Activated naive CD4-positive, alpha-beta T cell treated with anti-CD3 and anti-CD28 coated beads for 36 hours (primary cell): ENCODE measurements at regions not wholly inside any gene's neighbourhood (a gene's known extent, or its start where the extent isn't known, plus 50 kb on each side); places are given as distances from the start of the nearest gene placed in this dataset.

Source experiments
- CTCF ChIA-PET: fragments of 350-600 bp; sonication (Branson Sonifier 250); formaldehyde crosslinking; loops from one replicate; lab custom pipeline; 2021; ENCODE audit warnings: antibody characterized with exemption; lab: Charles Lee
- DNase-seq: peaks from one replicate; pipeline ENCODE4 v3.0.0-alpha.2; 2020
- H3K27ac Mint-ChIP-seq: one replicate; pipeline ENCODE4 v1.8.0; 2021; ENCODE audit warnings: mild to moderate bottlenecking, mixed read lengths
- H3K27me3 Mint-ChIP-seq: one replicate; pipeline ENCODE4 v1.8.0; 2021; ENCODE audit warnings: low read depth, mixed read lengths
- H3K36me3 Mint-ChIP-seq: one replicate; pipeline ENCODE4 v1.8.0; 2021; ENCODE audit warnings: low read depth, mixed read lengths
- H3K4me1 Mint-ChIP-seq: one replicate; pipeline ENCODE4 v1.8.0; 2021; ENCODE audit warnings: low read depth, mixed read lengths
- H3K4me3 Mint-ChIP-seq: one replicate; pipeline ENCODE4 v1.8.0; 2021; ENCODE audit warnings: mild to moderate bottlenecking, moderate library complexity, mixed read lengths
- H3K9me3 Mint-ChIP-seq: one replicate; pipeline ENCODE4 v1.8.0; 2021; ENCODE audit warnings: mixed read lengths
- intact Hi-C: fragments of 100-400 bp; cut with micrococcal nuclease; formaldehyde crosslinking; loops from one replicate; pipeline ENCODE4 v1.15.1; 2023

- DNase-seq, result no peak
- CTCF ChIA-PET, result no interaction called here
- intact Hi-C loops, result no loop called here
- H3K9me3 Mint-ChIP-seq, result no peaks in the 10 kb centered on the region
- no peak overlapping the region for H3K27ac Mint-ChIP-seq
- H3K36me3 Mint-ChIP-seq, result no peaks in the 10 kb centered on the region
- peaks cover 10% of the 10 kb centered on the region for H3K4me1 Mint-ChIP-seq
- H3K4me3 Mint-ChIP-seq, result no peak overlapping the region
- H3K27me3 Mint-ChIP-seq, result no peaks in the 10 kb centered on the region
Measured at GRCh38 chr5:56518820-56519219, 285.7 kb upstream of the ANKRD55 start.

- H3K4me1 Mint-ChIP-seq, result peaks cover 16% of the 10 kb centered on the region
- intact Hi-C loops, result no loop called here
- CTCF ChIA-PET, result interaction anchor here (0.6 kb wide), 1 partner anchor 187 kb away, joined by 4 read pairs; no protein-coding TSS in a partner anchor
- H3K27me3 Mint-ChIP-seq, result no peaks in the 10 kb centered on the region
- DNase-seq, result peak; percentile 17
- no peaks in the 10 kb centered on the region for H3K9me3 Mint-ChIP-seq
- H3K36me3 Mint-ChIP-seq, result no peaks in the 10 kb centered on the region
- H3K27ac Mint-ChIP-seq, result no peak overlapping the region
- no peak overlapping the region for H3K4me3 Mint-ChIP-seq
Measured at GRCh38 chr5:56517011-56517416, 283.9 kb upstream of the ANKRD55 start.

- Mint-ChIP-seq H3K36me3 (no peaks in the 10 kb centered on the region), H3K27ac (no peak overlapping the region), H3K9me3 (no peaks in the 10 kb centered on the region), H3K4me3 (no peak overlapping the region), H3K27me3 (no peaks in the 10 kb centered on the region), H3K4me1 (peaks cover 16% of the 10 kb centered on the region)
- DNase-seq, result no peak
- intact Hi-C loops, result no loop called here
- CTCF ChIA-PET, result interaction anchor here (0.6 kb wide), 1 partner anchor 186 kb away, joined by 4 read pairs; no protein-coding TSS in a partner anchor
Measured at GRCh38 chr5:56516441-56516840, 283.3 kb upstream of the ANKRD55 start.

GRCh38 chr5:56516035-56516434 is 282.9 kb upstream of the ANKRD55 start:
- H3K27me3 Mint-ChIP-seq, result no peaks in the 10 kb centered on the region
- intact Hi-C loops, result no loop called here
- no peaks in the 10 kb centered on the region for H3K9me3 Mint-ChIP-seq
- peaks cover 16% of the 10 kb centered on the region for H3K4me1 Mint-ChIP-seq
- H3K36me3 Mint-ChIP-seq, result no peaks in the 10 kb centered on the region
- H3K27ac Mint-ChIP-seq, result no peak overlapping the region
- CTCF ChIA-PET, result no interaction called here
- H3K4me3 Mint-ChIP-seq, result no peak overlapping the region
- no peak for DNase-seq

- Mint-ChIP-seq H3K4me1 (peaks cover 16% of the 10 kb centered on the region), H3K36me3 (no peaks in the 10 kb centered on the region), H3K9me3 (no peaks in the 10 kb centered on the region), H3K4me3 (no peak overlapping the region), H3K27ac (no peak overlapping the region), H3K27me3 (no peaks in the 10 kb centered on the region)
- DNase-seq, result no peak
- intact Hi-C loops, result no loop called here
- CTCF ChIA-PET, result no interaction called here
Measured at GRCh38 chr5:56515011-56515410, 281.9 kb upstream of the ANKRD55 start.

- peaks cover 16% of the 10 kb centered on the region for H3K4me1 Mint-ChIP-seq
- intact Hi-C loops, result no loop called here
- no peaks in the 10 kb centered on the region for H3K9me3 Mint-ChIP-seq
- H3K4me3 Mint-ChIP-seq, result no peak overlapping the region
- H3K27me3 Mint-ChIP-seq, result no peaks in the 10 kb centered on the region
- no peak for DNase-seq
- H3K36me3 Mint-ChIP-seq, result no peaks in the 10 kb centered on the region
- CTCF ChIA-PET, result no interaction called here
- no peak overlapping the region for H3K27ac Mint-ChIP-seq
Measured at GRCh38 chr5:56514245-56514644, 281.1 kb upstream of the ANKRD55 start.

GRCh38 chr5:56513141-56513540 is 280.0 kb upstream of the ANKRD55 start:
- intact Hi-C loops, result loop anchor here (2.0 kb wide), 1 partner anchor 16 kb away; no protein-coding TSS in a partner anchor
- Mint-ChIP-seq H3K4me3 (no peak overlapping the region), H3K27ac (no peak overlapping the region), H3K9me3 (no peaks in the 10 kb centered on the region), H3K27me3 (no peaks in the 10 kb centered on the region), H3K36me3 (no peaks in the 10 kb centered on the region), H3K4me1 (peaks cover 16% of the 10 kb centered on the region)
- CTCF ChIA-PET, result no interaction called here
- no peak for DNase-seq

- Mint-ChIP-seq H3K36me3 (no peaks in the 10 kb centered on the region), H3K4me1 (peaks cover 14% of the 10 kb centered on the region), H3K9me3 (no peaks in the 10 kb centered on the region), H3K27ac (no peak overlapping the region), H3K4me3 (no peak overlapping the region), H3K27me3 (no peaks in the 10 kb centered on the region)
- DNase-seq, result no peak
- CTCF ChIA-PET, result no interaction called here
- intact Hi-C loops, result loop anchor here (2.0 kb wide), 1 partner anchor 16 kb away; no protein-coding TSS in a partner anchor
Measured at GRCh38 chr5:56512313-56512996, 279.3 kb upstream of the ANKRD55 start.

GRCh38 chr5:56511326-56511841 is 278.3 kb upstream of the ANKRD55 start:
- Mint-ChIP-seq H3K9me3 (no peaks in the 10 kb centered on the region), H3K4me3 (no peak overlapping the region), H3K27me3 (no peaks in the 10 kb centered on the region), H3K36me3 (no peaks in the 10 kb centered on the region), H3K4me1 (peaks cover 6% of the 10 kb centered on the region), H3K27ac (no peak overlapping the region)
- CTCF ChIA-PET, result no interaction called here
- no peak for DNase-seq
- intact Hi-C loops, result no loop called here

GRCh38 chr5:56508249-56508648 is 275.1 kb upstream of the ANKRD55 start:
- Mint-ChIP-seq H3K9me3 (peaks cover 5% of the 10 kb centered on the region), H3K36me3 (no peaks in the 10 kb centered on the region), H3K4me1 (peaks cover 6% of the 10 kb centered on the region), H3K27me3 (no peaks in the 10 kb centered on the region), H3K4me3 (no peak overlapping the region), H3K27ac (no peak overlapping the region)
- intact Hi-C loops, result no loop called here
- CTCF ChIA-PET, result no interaction called here
- DNase-seq, result no peak

GRCh38 chr5:56507351-56507930 is 274.3 kb upstream of the ANKRD55 start:
- Mint-ChIP-seq H3K27me3 (no peaks in the 10 kb centered on the region), H3K4me3 (no peak overlapping the region), H3K4me1 (peaks cover 1% of the 10 kb centered on the region), H3K36me3 (no peaks in the 10 kb centered on the region), H3K27ac (no peak overlapping the region), H3K9me3 (peaks cover 5% of the 10 kb centered on the region)
- CTCF ChIA-PET, result interaction anchor here (0.5 kb wide), 1 partner anchor 334 kb away, joined by 3 read pairs; no protein-coding TSS in a partner anchor
- intact Hi-C loops, result no loop called here
- DNase-seq, result no peak

GRCh38 chr5:56506211-56506965 is 273.3 kb upstream of the ANKRD55 start:
- Mint-ChIP-seq H3K9me3 (peaks cover 5% of the 10 kb centered on the region), H3K4me1 (peaks cover 10% of the 10 kb centered on the region), H3K36me3 (no peaks in the 10 kb centered on the region), H3K27ac (no peak overlapping the region), H3K27me3 (no peaks in the 10 kb centered on the region), H3K4me3 (no peak overlapping the region)
- intact Hi-C loops, result no loop called here
- DNase-seq, result no peak
- CTCF ChIA-PET, result no interaction called here
